Adipocyte (in vitro differentiated cells): ENCODE measurements at regions not wholly inside any gene's neighbourhood (a gene's known extent, or its start where the extent isn't known, plus 50 kb on each side); places are given as distances from the start of the nearest gene placed in this dataset.
A peak's percentile ranks its signal among the peaks of the same experiment; 100 is the strongest.

Experiments
- DNase-seq: peaks from one replicate; pipeline ENCODE4 v3.0.0-alpha.2; 2015; ENCODE audit warnings: low read depth
- H3K27me3 ChIP-seq: replicated peaks from 2 replicates; pipeline ENCODE4 v1.7.0; 2013; ENCODE audit warnings: mild to moderate bottlenecking, low read length, moderate library complexity; ENCODE audit not compliant: control insufficient read depth, insufficient read depth
- H3K36me3 ChIP-seq: 2 replicates; pipeline ENCODE4 v1.7.0; 2013; ENCODE audit warnings: low read length, mild to moderate bottlenecking, moderate library complexity; ENCODE audit not compliant: control insufficient read depth, insufficient read depth, severe bottlenecking
- H3K4me1 ChIP-seq: 2 replicates; pipeline ENCODE4 v1.7.0; 2013; ENCODE audit warnings: mild to moderate bottlenecking, low read length, moderate library complexity; ENCODE audit not compliant: control insufficient read depth, insufficient read depth
- H3K4me3 ChIP-seq: 2 replicates; pipeline ENCODE4 v1.7.0; 2013; ENCODE audit warnings: mild to moderate bottlenecking, low read length, moderate library complexity
- H3K9ac ChIP-seq: 2 replicates; pipeline ENCODE4 v1.7.0; 2013; ENCODE audit warnings: mild to moderate bottlenecking, low read length, moderate library complexity
- H3K9me3 ChIP-seq: 2 replicates; pipeline ENCODE4 v1.7.0; 2013; ENCODE audit warnings: mild to moderate bottlenecking, low read length, moderate library complexity; ENCODE audit not compliant: control insufficient read depth

DNA sequence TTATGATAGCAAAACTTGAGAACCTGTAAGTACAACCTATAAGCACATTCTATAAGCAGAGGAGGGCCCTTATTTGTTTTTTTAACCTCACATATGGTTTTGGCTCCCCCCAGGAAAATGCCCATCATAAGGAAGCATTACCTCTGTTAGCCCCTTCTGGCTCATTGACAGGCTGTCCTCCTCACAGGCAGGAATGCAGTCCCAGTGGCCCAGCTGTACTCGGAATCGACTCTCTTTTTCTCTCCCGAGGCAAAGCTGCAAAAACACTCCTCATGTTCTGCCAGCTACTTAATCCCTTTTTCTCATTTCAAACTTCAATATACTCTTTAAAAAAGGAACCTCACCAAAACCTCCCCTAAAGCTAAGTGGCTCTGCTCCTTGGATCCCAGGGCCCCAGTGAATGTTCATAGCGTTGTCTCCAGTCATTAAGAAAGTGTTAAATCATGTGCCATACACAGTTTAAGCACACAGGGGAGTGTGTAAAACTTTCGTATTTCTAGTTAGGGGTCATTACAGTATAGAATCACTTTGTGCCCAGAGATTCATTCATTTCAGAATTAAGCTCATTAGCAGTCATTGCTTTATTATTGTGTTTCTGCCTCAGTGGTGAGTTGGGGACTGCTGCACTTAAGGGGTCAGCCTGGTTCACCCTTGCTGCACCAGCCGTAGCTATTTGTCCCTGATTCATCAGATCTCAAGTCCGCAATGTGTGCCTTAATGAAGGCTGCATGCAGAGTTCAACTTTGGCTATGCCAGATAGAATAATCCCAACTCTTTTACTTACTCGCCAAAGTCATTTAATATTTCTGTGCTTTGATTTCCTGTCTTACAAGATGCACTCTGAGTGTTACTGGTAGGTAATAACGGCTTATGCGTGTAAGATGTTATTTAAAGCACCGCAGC, 57.6 kb downstream of the JRKL start:
- Histone ChIP-seq H3K9me3 (no peaks in the 10 kb centered on the region), H3K4me1 (peaks cover 4% of the 10 kb centered on the region), H3K36me3 (no peaks in the 10 kb centered on the region), H3K27me3 (peaks cover 16% of the 10 kb centered on the region), H3K4me3 (no peak overlapping the region), H3K9ac (no peak overlapping the region)
- no peak for DNase-seq

DNA sequence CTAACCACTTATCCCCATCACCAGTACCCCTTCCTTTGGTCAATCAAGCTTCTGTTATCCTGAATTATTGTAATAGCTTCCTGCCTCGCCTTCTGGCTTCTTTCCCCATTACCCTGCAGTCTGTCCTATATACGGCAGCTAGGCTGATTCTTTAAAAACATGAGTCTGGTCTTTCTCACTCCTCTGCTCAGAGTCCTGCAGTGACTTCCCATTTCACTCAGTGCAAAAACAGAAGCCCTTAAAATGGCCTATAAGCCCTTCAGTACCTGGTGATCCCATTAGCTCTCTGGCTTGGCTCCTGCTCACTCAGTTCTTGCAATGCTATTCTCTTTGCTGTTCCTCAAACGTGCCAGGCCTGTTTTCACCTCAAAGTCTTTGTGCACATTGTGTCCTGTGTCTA, 58.4 kb downstream of the JRKL start:
- Histone ChIP-seq H3K4me3 (no peak overlapping the region), H3K27me3 (peaks cover 16% of the 10 kb centered on the region), H3K36me3 (no peaks in the 10 kb centered on the region), H3K9ac (no peak overlapping the region), H3K9me3 (no peaks in the 10 kb centered on the region), H3K4me1 (peaks cover 4% of the 10 kb centered on the region)
- DNase-seq: no peak

DNA sequence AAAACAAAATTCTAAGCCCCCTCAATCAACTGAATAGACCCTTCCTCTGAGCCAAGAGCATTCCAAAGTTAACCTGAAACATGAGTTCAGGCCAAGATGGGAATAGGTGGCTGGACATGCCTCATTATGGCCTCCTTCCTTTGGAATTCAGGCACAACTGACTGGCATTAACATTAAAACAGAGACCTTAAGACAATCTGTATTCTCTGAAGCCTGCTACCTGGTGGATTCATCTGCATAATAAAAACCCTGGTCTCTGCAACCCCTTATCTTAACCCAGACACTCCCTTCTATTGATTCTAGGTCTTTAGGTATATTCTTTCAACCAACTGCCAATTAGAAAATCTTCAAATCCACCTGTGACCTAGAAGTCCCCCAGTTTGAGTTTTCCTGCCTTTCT, 66.3 kb downstream of the JRKL start:
- Histone ChIP-seq H3K36me3 (no peaks in the 10 kb centered on the region), H3K4me1 (no peaks in the 10 kb centered on the region), H3K4me3 (no peak overlapping the region), H3K9me3 (no peaks in the 10 kb centered on the region), H3K27me3 (peaks cover 28% of the 10 kb centered on the region), H3K9ac (no peak overlapping the region)
- DNase-seq: no peak

DNA sequence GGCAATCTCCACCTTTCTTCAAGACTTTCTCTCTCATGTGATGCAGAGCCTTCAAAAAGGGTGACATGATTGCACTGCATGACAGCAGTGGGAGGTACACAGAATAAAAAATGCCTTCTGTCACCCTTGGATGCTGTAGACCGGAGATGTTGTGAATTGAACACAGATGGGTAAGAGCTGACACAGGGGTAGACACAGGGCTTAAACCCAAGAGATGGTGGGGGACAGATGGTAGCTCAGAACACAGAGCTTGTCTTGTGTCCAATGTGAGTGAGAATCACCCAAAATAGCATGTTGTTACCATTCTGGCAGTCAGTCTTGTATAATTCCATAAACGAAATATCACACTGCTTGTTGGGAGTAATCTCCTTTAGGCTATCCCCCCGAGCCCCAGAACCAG, 69.9 kb downstream of the JRKL start:
- no peak for DNase-seq
- Histone ChIP-seq H3K4me3 (no peak overlapping the region), H3K4me1 (peaks cover 5% of the 10 kb centered on the region), H3K27me3 (peaks cover 28% of the 10 kb centered on the region), H3K36me3 (no peaks in the 10 kb centered on the region), H3K9me3 (no peaks in the 10 kb centered on the region), H3K9ac (no peak overlapping the region)

DNA sequence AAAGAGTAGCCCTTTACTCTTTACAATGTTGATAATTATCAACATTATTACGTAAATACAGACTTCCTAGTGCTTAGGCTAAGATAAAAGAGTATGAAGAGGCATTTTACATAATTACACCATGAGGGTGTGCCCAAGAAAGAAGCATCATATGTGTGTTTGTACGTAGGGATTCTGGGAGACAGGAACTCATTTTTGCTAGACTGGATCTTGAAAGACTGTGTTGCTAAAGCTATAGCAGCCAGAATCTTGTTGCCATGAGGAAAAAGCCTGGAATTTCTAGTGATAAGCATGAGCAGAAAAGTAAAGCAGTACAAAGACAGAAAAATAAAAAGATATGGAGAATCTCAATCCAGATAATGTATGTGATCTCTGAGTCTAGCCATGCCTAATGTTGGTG, 72.1 kb downstream of the JRKL start:
- Histone ChIP-seq H3K9ac (no peak overlapping the region), H3K27me3 (peaks cover 28% of the 10 kb centered on the region), H3K9me3 (no peaks in the 10 kb centered on the region), H3K36me3 (no peaks in the 10 kb centered on the region), H3K4me3 (no peak overlapping the region), H3K4me1 (peaks cover 5% of the 10 kb centered on the region)
- no peak for DNase-seq

DNA sequence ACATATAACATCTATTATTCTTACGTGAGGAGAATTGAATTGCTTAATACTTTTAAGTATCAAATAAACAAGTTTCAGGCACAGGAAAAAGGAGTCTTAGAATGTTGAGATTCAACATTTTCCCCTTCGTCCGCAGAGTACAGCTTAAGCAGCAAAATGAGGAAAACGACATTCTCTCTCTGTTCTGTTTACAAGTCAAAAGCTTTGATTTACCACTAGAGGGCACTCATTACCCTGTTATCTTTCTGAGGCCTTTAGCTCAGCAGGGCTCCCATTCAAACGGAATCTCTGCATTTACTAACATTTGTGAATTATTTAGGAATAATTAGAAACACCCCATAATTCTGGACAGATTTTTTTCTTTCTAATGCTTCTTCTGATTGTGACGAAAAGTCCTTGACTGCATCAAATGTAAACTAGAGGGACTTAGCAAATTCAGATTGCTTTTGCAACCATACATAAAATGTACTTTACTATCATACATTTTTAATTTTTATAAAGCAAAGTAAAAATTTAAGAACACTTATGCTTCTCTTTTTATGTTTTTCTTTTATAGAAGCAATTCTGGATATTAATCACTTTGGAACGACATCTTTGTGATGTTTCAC, 75.0 kb downstream of the JRKL start:
- Histone ChIP-seq H3K9ac (no peak overlapping the region), H3K4me1 (peaks cover 5% of the 10 kb centered on the region), H3K27me3 (peaks cover 9% of the 10 kb centered on the region), H3K9me3 (no peaks in the 10 kb centered on the region), H3K4me3 (peak overlapping the region; percentile 47), H3K36me3 (no peaks in the 10 kb centered on the region)
- peak; percentile 92 for DNase-seq

DNA sequence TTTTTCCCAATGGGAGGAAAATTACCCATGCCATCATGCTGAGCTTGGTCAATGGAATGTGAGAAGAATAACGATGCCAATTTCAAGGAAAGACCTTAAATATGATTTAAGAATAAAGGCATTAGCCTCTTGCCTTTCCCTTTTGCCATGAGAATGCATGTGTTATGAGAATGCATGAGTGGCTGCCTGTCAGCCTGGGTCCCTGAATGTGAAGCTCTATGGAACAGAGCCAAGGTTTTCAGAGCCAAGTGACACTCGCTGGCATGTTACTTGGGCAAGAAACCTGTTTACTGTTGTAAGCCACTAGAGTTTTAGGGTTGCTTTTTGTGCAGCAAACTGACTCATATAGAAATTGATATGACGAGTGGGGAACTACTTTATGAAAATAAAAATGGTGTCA, 75.7 kb downstream of the JRKL start:
- DNase-seq: no peak
- Histone ChIP-seq H3K9me3 (no peaks in the 10 kb centered on the region), H3K4me3 (no peak overlapping the region), H3K27me3 (peaks cover 3% of the 10 kb centered on the region), H3K9ac (no peak overlapping the region), H3K36me3 (no peaks in the 10 kb centered on the region), H3K4me1 (peaks cover 5% of the 10 kb centered on the region)

DNA sequence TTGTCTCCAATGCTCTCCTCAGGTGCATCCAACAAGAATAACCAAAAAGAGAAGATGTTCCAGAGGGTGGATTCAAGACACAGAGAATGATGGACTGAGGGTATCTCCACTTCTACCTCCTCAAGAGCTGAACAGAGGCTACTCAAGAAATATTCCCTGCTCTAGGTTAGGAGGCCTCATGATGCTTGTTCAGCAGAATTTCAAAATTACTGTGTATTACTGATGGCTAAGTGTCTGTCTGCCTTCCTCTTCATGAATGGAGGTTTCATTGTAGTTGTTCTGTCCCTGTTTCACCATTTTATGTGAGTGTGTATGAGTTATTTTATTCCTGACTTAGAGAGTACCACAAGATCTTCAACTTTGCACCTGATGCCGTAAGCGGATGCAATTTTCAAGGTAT, 76.8 kb downstream of the JRKL start:
- Histone ChIP-seq H3K36me3 (no peaks in the 10 kb centered on the region), H3K9me3 (no peaks in the 10 kb centered on the region), H3K4me3 (no peak overlapping the region), H3K9ac (no peak overlapping the region), H3K4me1 (peaks cover 5% of the 10 kb centered on the region), H3K27me3 (no peaks in the 10 kb centered on the region)
- no peak for DNase-seq

DNA sequence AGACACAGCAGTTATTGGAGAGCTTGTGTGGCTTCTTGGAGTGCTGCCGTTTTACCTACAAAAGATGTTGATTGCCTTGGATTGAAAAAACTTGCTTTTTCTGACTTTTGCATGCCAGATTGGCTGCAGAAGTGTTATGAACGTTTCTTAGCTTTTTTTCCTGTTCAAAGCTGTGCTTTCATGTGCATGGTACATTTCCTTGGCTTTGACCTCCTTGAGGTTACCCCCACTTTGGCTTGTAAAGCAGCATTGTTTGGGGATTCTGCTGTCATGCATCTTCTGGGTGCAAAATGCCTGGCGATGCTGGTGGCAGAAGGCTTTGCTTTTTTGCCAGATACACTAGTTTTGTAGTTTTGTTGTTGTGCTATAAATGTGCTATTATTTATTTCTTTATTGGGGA, 80.0 kb downstream of the JRKL start:
- no peak for DNase-seq
- H3K9ac ChIP-seq: no peak overlapping the region
- no peaks in the 10 kb centered on the region for H3K9me3 ChIP-seq
- H3K4me3 ChIP-seq: no peak overlapping the region
- H3K4me1 ChIP-seq: no peaks in the 10 kb centered on the region
- H3K36me3 ChIP-seq: no peaks in the 10 kb centered on the region
- H3K27me3 ChIP-seq: no peaks in the 10 kb centered on the region

DNA sequence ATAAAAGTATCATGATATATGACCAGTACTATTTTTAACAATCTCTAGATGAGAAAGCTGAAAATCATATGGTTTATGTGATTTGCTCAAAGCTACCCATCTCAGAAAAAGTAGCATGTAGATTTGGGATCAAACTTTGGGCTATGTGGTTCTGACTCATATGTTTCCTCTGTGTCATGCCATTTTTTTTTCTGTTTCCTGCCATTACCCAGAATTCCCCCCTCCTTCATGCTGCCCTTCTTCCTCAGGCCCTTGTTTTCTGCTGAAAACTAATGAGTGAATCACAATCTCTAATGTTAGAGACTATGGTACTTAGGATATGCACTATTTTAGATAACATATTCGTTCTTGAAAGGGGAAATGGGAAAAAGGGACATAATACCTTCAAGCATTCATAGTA, 80.7 kb downstream of the JRKL start:
- peaks cover 4% of the 10 kb centered on the region for H3K9me3 ChIP-seq
- H3K27me3 ChIP-seq: no peaks in the 10 kb centered on the region
- no peaks in the 10 kb centered on the region for H3K4me1 ChIP-seq
- H3K9ac ChIP-seq: no peak overlapping the region
- no peak for DNase-seq
- no peaks in the 10 kb centered on the region for H3K36me3 ChIP-seq
- no peak overlapping the region for H3K4me3 ChIP-seq

DNA sequence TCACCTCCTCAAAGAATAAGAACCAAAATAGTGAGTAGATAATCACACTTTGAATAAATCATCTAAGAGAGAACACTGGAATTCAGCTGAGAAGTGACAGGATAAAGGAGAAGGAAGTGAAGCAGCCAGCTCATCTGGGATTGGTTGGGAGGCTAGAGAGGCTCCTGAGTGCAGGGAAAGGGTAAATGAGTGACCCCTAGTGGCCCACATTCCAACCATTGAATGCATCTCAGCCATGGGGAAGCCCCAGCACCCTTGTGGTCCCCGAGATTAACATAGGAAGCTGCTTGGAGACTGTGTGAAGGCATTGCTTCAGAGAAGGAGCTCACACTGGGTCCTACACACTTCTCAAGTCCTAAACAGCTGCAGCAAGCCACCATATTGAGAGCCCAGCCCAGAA, 82.3 kb downstream of the JRKL start:
- Histone ChIP-seq H3K4me1 (no peaks in the 10 kb centered on the region), H3K9me3 (peaks cover 18% of the 10 kb centered on the region), H3K27me3 (no peaks in the 10 kb centered on the region), H3K9ac (no peak overlapping the region), H3K4me3 (no peak overlapping the region), H3K36me3 (no peaks in the 10 kb centered on the region)
- no peak for DNase-seq
